H7 (cell line): ENCODE measurements at regions not wholly inside any gene's neighbourhood (a gene's known extent, or its start where the extent isn't known, plus 50 kb on each side); places are given as distances from the start of the nearest gene placed in this dataset.
"Not testable (repeated sequence)": the region's sequence is repeated elsewhere in the genome, so short reads cannot be mapped to it uniquely, and the experiment has no call there.

ENCODE experiments used
- DNase-seq: peaks from one replicate; pipeline ENCODE4 v3.0.0; 2012
- H3K27me3 ChIP-seq: 2 replicates; pipeline ENCODE4 v1.6.0; 2011; ENCODE audit warnings: mild to moderate bottlenecking, low read length; ENCODE audit not compliant: control insufficient read depth, insufficient read depth
- H3K36me3 ChIP-seq: replicated peaks from 2 replicates; pipeline ENCODE4 v1.5.1; 2011; ENCODE audit warnings: low read length; ENCODE audit not compliant: control insufficient read depth, insufficient read depth
- H3K4me3 ChIP-seq: 2 replicates; pipeline ENCODE4 v1.5.1; 2011; ENCODE audit warnings: low read depth, mild to moderate bottlenecking, control low read depth, low read length, moderate library complexity; ENCODE audit not compliant: insufficient read depth

GRCh38 chr14:37650356-37651037, 55.1 kb downstream of the TTC6 start:
- Histone ChIP-seq H3K4me3 (no peak overlapping the region), H3K27me3 (no peaks in the 10 kb centered on the region), H3K36me3 (no peaks in the 10 kb centered on the region)
- no peak for DNase-seq

- H3K36me3 ChIP-seq, result no peaks in the 10 kb centered on the region
- H3K27me3 ChIP-seq, result no peaks in the 10 kb centered on the region
- DNase-seq, result no peak
- H3K4me3 ChIP-seq, result no peak overlapping the region
Observed at GRCh38 chr14:37652042-37652441, 56.6 kb downstream of the TTC6 start.

GRCh38 chr14:37655418-37655817, 60.0 kb downstream of the TTC6 start:
- no peaks in the 10 kb centered on the region for H3K36me3 ChIP-seq
- no peak overlapping the region for H3K4me3 ChIP-seq
- DNase-seq, result no peak
- no peaks in the 10 kb centered on the region for H3K27me3 ChIP-seq

GRCh38 chr14:37658156-37658555, 62.7 kb downstream of the TTC6 start:
- Histone ChIP-seq H3K4me3 (no peak overlapping the region), H3K36me3 (no peaks in the 10 kb centered on the region)

GRCh38 chr14:37663498-37663897, 68.1 kb downstream of the TTC6 start:
- H3K4me3 ChIP-seq, result no peak overlapping the region
- H3K27me3 ChIP-seq, result no peaks in the 10 kb centered on the region
- no peaks in the 10 kb centered on the region for H3K36me3 ChIP-seq
- no peak for DNase-seq

More at GRCh38 chr14:37658156-37658555, 62.7 kb downstream of the TTC6 start:
- no peaks in the 10 kb centered on the region for H3K27me3 ChIP-seq
- no peak for DNase-seq

- DNase-seq, result no peak
- Histone ChIP-seq H3K36me3 (no peaks in the 10 kb centered on the region), H3K27me3 (no peaks in the 10 kb centered on the region), H3K4me3 (no peak overlapping the region)
Observed at GRCh38 chr14:37665479-37665878, 70.0 kb downstream of the TTC6 start.

GRCh38 chr14:37665951-37666350, 70.5 kb downstream of the TTC6 start:
- Histone ChIP-seq H3K36me3 (no peaks in the 10 kb centered on the region), H3K27me3 (no peaks in the 10 kb centered on the region), H3K4me3 (no peak overlapping the region)
- DNase-seq, result no peak

- no peak for DNase-seq
- no peak overlapping the region for H3K4me3 ChIP-seq
- no peaks in the 10 kb centered on the region for H3K36me3 ChIP-seq
- H3K27me3 ChIP-seq, result no peaks in the 10 kb centered on the region
Observed at GRCh38 chr14:37668646-37669045, 73.2 kb downstream of the TTC6 start.

GRCh38 chr14:37669242-37669641, 73.8 kb downstream of the TTC6 start:
- Histone ChIP-seq H3K4me3 (no peak overlapping the region), H3K27me3 (no peaks in the 10 kb centered on the region), H3K36me3 (no peaks in the 10 kb centered on the region)
- DNase-seq, result no peak

GRCh38 chr14:37673439-37673838, 78.0 kb downstream of the TTC6 start:
- Histone ChIP-seq H3K27me3 (no peaks in the 10 kb centered on the region), H3K36me3 (no peaks in the 10 kb centered on the region), H3K4me3 (no peak overlapping the region)
- DNase-seq, result no peak

- no peak overlapping the region for H3K4me3 ChIP-seq
- H3K36me3 ChIP-seq, result no peaks in the 10 kb centered on the region
- no peak for DNase-seq
- no peaks in the 10 kb centered on the region for H3K27me3 ChIP-seq
Observed at GRCh38 chr14:37678916-37679315, 83.5 kb downstream of the TTC6 start.

- DNase-seq, result no peak
- Histone ChIP-seq H3K27me3 (no peaks in the 10 kb centered on the region), H3K36me3 (no peaks in the 10 kb centered on the region), H3K4me3 (no peak overlapping the region)
Observed at GRCh38 chr14:37681486-37681885, 86.1 kb downstream of the TTC6 start.

GRCh38 chr14:37692680-37693079, 97.3 kb downstream of the TTC6 start:
- not testable (repeated sequence) for DNase-seq, H3K36me3 ChIP-seq, H3K27me3 ChIP-seq, H3K4me3 ChIP-seq

GRCh38 chr14:37693420-37693819, 98.0 kb downstream of the TTC6 start:
- not testable (repeated sequence) for H3K36me3 ChIP-seq, H3K27me3 ChIP-seq, H3K4me3 ChIP-seq, DNase-seq

GRCh38 chr14:37695866-37696265, 100.4 kb downstream of the TTC6 start:
- no peak for DNase-seq
- no peak overlapping the region for H3K4me3 ChIP-seq
- H3K36me3 ChIP-seq, result no peaks in the 10 kb centered on the region
- no peaks in the 10 kb centered on the region for H3K27me3 ChIP-seq
